ENCODE measurements at regions not wholly inside any gene's neighbourhood (a gene's known extent, or its start where the extent isn't known, plus 50 kb on each side); places are given as distances from the start of the nearest gene placed in this dataset.
"Not testable (repeated sequence)": the region's sequence is repeated elsewhere in the genome, so short reads cannot be mapped to it uniquely, and the experiment has no call there.

- H3K9me2 ChIP-seq (replicated peaks; ENCODE audit: insufficient read depth): no peaks in the 10 kb centered on the region
- no peaks in the 10 kb centered on the region for H3K27me3 ChIP-seq
- H3K4me3 ChIP-seq: no peak overlapping the region
- TF ChIP-seq CTCF (IDR thresholded peaks at IDR 0.05; ENCODE audit: poor library complexity) (no peak), EZH2phosphoT487 (IDR thresholded peaks at IDR 0.05; ENCODE audit: low read depth, severe bottlenecking, unreplicated experiment) (no peak), EZH2 (IDR thresholded peaks at IDR 0.05; ENCODE audit: borderline replicate concordance) (no peak)
- no peaks in the 10 kb centered on the region for H3K36me3 ChIP-seq (replicated peaks; ENCODE audit: insufficient read depth, low read depth)
- no peaks in the 10 kb centered on the region for H3K9me3 ChIP-seq (ENCODE audit: low read depth)
- no peaks in the 10 kb centered on the region for H4K20me1 ChIP-seq (ENCODE audit: insufficient read depth, poor library complexity, severe bottlenecking)
- H3K4me2 ChIP-seq: peak overlapping the region; percentile 44
- H3K27ac ChIP-seq: peak overlapping the region; percentile 72
- H2AFZ ChIP-seq: no peak overlapping the region
- WGBS (ENCODE audit: low lambda C conversion rate, missing lambda C conversion rate): 49% methylated on average over 7 of the region's 7 CpGs
- peaks cover 6% of the 10 kb centered on the region for H3K4me1 ChIP-seq (ENCODE audit: insufficient read depth)
- peak; percentile 82 for DNase-seq (ENCODE audit: low spot score)
- H3K79me2 ChIP-seq: no peaks in the 10 kb centered on the region
Observed at GRCh38 chrX:87409113-87409841, 108.3 kb upstream of the KLHL4 start.

- DNase-seq (ENCODE audit: low spot score): no peak
- Histone ChIP-seq H3K27me3 (no peaks in the 10 kb centered on the region), H3K27ac (no peak overlapping the region), H2AFZ (no peak overlapping the region), H3K4me3 (no peak overlapping the region), H3K36me3 (replicated peaks; ENCODE audit: insufficient read depth, low read depth) (no peaks in the 10 kb centered on the region), H3K79me2 (no peaks in the 10 kb centered on the region), H3K9me2 (replicated peaks; ENCODE audit: insufficient read depth) (no peaks in the 10 kb centered on the region), H4K20me1 (ENCODE audit: insufficient read depth, poor library complexity, severe bottlenecking) (no peaks in the 10 kb centered on the region), H3K4me2 (no peak overlapping the region), H3K9me3 (ENCODE audit: low read depth) (no peaks in the 10 kb centered on the region), H3K4me1 (ENCODE audit: insufficient read depth) (no peaks in the 10 kb centered on the region)
- WGBS (ENCODE audit: low lambda C conversion rate, missing lambda C conversion rate): 64% methylated on average over 3 of the region's 3 CpGs
- TF ChIP-seq EZH2phosphoT487 (IDR thresholded peaks at IDR 0.05; ENCODE audit: low read depth, severe bottlenecking, unreplicated experiment): no peak
- no peak for TF ChIP-seq CTCF (IDR thresholded peaks at IDR 0.05; ENCODE audit: poor library complexity)
- no peak for TF ChIP-seq EZH2 (IDR thresholded peaks at IDR 0.05; ENCODE audit: borderline replicate concordance)
Observed at GRCh38 chrX:87425618-87426017, 92.0 kb upstream of the KLHL4 start.

- no peak overlapping the region for H3K27ac ChIP-seq
- H2AFZ ChIP-seq: no peak overlapping the region
- no peak for TF ChIP-seq CTCF (IDR thresholded peaks at IDR 0.05; ENCODE audit: poor library complexity)
- TF ChIP-seq EZH2phosphoT487 (IDR thresholded peaks at IDR 0.05; ENCODE audit: low read depth, severe bottlenecking, unreplicated experiment): no peak
- TF ChIP-seq EZH2 (IDR thresholded peaks at IDR 0.05; ENCODE audit: borderline replicate concordance): no peak
- no peaks in the 10 kb centered on the region for H3K36me3 ChIP-seq (replicated peaks; ENCODE audit: insufficient read depth, low read depth)
- no peaks in the 10 kb centered on the region for H3K79me2 ChIP-seq
- whole genome bisulfite sequencing (ENCODE audit: low lambda C conversion rate, missing lambda C conversion rate): 78% methylated on average over 4 of the region's 4 CpGs
- no peaks in the 10 kb centered on the region for H3K9me2 ChIP-seq (replicated peaks; ENCODE audit: insufficient read depth)
- no peaks in the 10 kb centered on the region for H3K27me3 ChIP-seq
- no peaks in the 10 kb centered on the region for H3K9me3 ChIP-seq (ENCODE audit: low read depth)
- no peak overlapping the region for H3K4me2 ChIP-seq
- no peaks in the 10 kb centered on the region for H3K4me1 ChIP-seq (ENCODE audit: insufficient read depth)
- no peak for DNase-seq (ENCODE audit: low spot score)
- H4K20me1 ChIP-seq (ENCODE audit: insufficient read depth, poor library complexity, severe bottlenecking): no peaks in the 10 kb centered on the region
- H3K4me3 ChIP-seq: no peak overlapping the region
Observed at GRCh38 chrX:87434618-87435017, 83.0 kb upstream of the KLHL4 start.

GRCh38 chrX:87448613-87449012 is 69.0 kb upstream of the KLHL4 start:
- H3K9me2 ChIP-seq (replicated peaks; ENCODE audit: insufficient read depth); DNase-seq (ENCODE audit: low spot score); H3K27ac ChIP-seq; H3K4me3 ChIP-seq; H3K4me1 ChIP-seq (ENCODE audit: insufficient read depth); H2AFZ ChIP-seq; H3K27me3 ChIP-seq; H3K4me2 ChIP-seq; H3K9me3 ChIP-seq (ENCODE audit: low read depth); H3K79me2 ChIP-seq; H4K20me1 ChIP-seq (ENCODE audit: insufficient read depth, poor library complexity, severe bottlenecking); H3K36me3 ChIP-seq (replicated peaks; ENCODE audit: insufficient read depth, low read depth): not testable (repeated sequence)
- 91% methylated on average over 10 of the region's 10 CpGs for WGBS (ENCODE audit: low lambda C conversion rate, missing lambda C conversion rate)

GRCh38 chrX:87465757-87466156 is 51.8 kb upstream of the KLHL4 start:
- not testable (repeated sequence) for H3K36me3 ChIP-seq (replicated peaks; ENCODE audit: insufficient read depth, low read depth); H3K27me3 ChIP-seq; H3K4me2 ChIP-seq; H4K20me1 ChIP-seq (ENCODE audit: insufficient read depth, poor library complexity, severe bottlenecking); H3K4me1 ChIP-seq (ENCODE audit: insufficient read depth); H3K27ac ChIP-seq; DNase-seq (ENCODE audit: low spot score); H3K9me3 ChIP-seq (ENCODE audit: low read depth); H2AFZ ChIP-seq; H3K9me2 ChIP-seq (replicated peaks; ENCODE audit: insufficient read depth); H3K4me3 ChIP-seq; H3K79me2 ChIP-seq
- WGBS (ENCODE audit: low lambda C conversion rate, missing lambda C conversion rate): 78% methylated on average over 6 of the region's 23 CpGs

All from hepatocyte (in vitro differentiated cells).